Left hindlimb (tissue), 1 donor: ENCODE measurements at regions not wholly inside any gene's neighbourhood (a gene's known extent, or its start where the extent isn't known, plus 50 kb on each side); places are given as distances from the start of the nearest gene placed in this dataset.
A peak's percentile ranks its signal among the peaks of the same experiment; 100 is the strongest.
"Not testable (repeated sequence)": the region's sequence is repeated elsewhere in the genome, so short reads cannot be mapped to it uniquely, and the experiment has no call there.

Experiments
- DNase-seq: peaks from one replicate; pipeline ENCODE4 v3.0.0-alpha.2; 2018

GRCh38 chr20:29031262-29031982 is 2226.0 kb upstream of the DEFB115 start:
- DNase-seq = not testable (repeated sequence)

GRCh38 chr20:29044239-29044638 is 2213.2 kb upstream of the DEFB115 start:
- DNase-seq = not testable (repeated sequence)

- not testable (repeated sequence) for DNase-seq
Measured at GRCh38 chr20:29050008-29050606, 2207.4 kb upstream of the DEFB115 start.

GRCh38 chr20:29057866-29058484 is 2199.5 kb upstream of the DEFB115 start:
- not testable (repeated sequence) for DNase-seq

- DNase-seq = not testable (repeated sequence)
Measured at GRCh38 chr20:29062451-29062850, 2195.0 kb upstream of the DEFB115 start.

- not testable (repeated sequence) for DNase-seq
Measured at GRCh38 chr20:29066341-29066740, 2191.1 kb upstream of the DEFB115 start.

GRCh38 chr20:29073640-29074039 is 2183.8 kb upstream of the DEFB115 start:
- not testable (repeated sequence) for DNase-seq

GRCh38 chr20:29079769-29080690 is 2177.4 kb upstream of the DEFB115 start:
- DNase-seq = peak; percentile 31

GRCh38 chr20:29081712-29082111 is 2175.8 kb upstream of the DEFB115 start:
- DNase-seq = not testable (repeated sequence)

- no peak for DNase-seq
Measured at GRCh38 chr20:29085625-29086024, 2171.8 kb upstream of the DEFB115 start.

- peak; percentile 4 for DNase-seq
Measured at GRCh38 chr20:29086145-29086718, 2171.2 kb upstream of the DEFB115 start.

- DNase-seq = no peak
Measured at GRCh38 chr20:29086938-29087337, 2170.5 kb upstream of the DEFB115 start.

- not testable (repeated sequence) for DNase-seq
Measured at GRCh38 chr20:29087887-29088286, 2169.6 kb upstream of the DEFB115 start.

- DNase-seq = not testable (repeated sequence)
Measured at GRCh38 chr20:29088472-29088871, 2169.0 kb upstream of the DEFB115 start.

GRCh38 chr20:29089409-29089808 is 2168.1 kb upstream of the DEFB115 start:
- not testable (repeated sequence) for DNase-seq

- not testable (repeated sequence) for DNase-seq
Measured at GRCh38 chr20:29093958-29094357, 2163.5 kb upstream of the DEFB115 start.

- not testable (repeated sequence) for DNase-seq
Measured at GRCh38 chr20:29096695-29097094, 2160.8 kb upstream of the DEFB115 start.

- DNase-seq = not testable (repeated sequence)
Measured at GRCh38 chr20:29107884-29108283, 2149.6 kb upstream of the DEFB115 start.

- not testable (repeated sequence) for DNase-seq
Measured at GRCh38 chr20:29109386-29109785, 2148.1 kb upstream of the DEFB115 start.

GRCh38 chr20:29115097-29115496 is 2142.4 kb upstream of the DEFB115 start:
- peak; percentile 12 for DNase-seq

GRCh38 chr20:29119141-29119540 is 2138.3 kb upstream of the DEFB115 start:
- peak; percentile 13 for DNase-seq

- not testable (repeated sequence) for DNase-seq
Measured at GRCh38 chr20:29119684-29120083, 2137.8 kb upstream of the DEFB115 start.
